T-helper 1 cell treated with Interleukin-12 subunit alpha and Interleukin-12 subunit beta and Interleukin-4 antibody, amounts not matched to agents 30 ng/mL and 1 ng/mL, for 36 hours (primary cell): ENCODE measurements at regions not wholly inside any gene's neighbourhood (a gene's known extent, or its start where the extent isn't known, plus 50 kb on each side); places are given as distances from the start of the nearest gene placed in this dataset.

Source experiments
- intact Hi-C: fragments of 100-400 bp; cut with micrococcal nuclease; formaldehyde crosslinking; loops from one replicate; pipeline ENCODE4 v1.15.1; 2024

GRCh38 chr10:78976825-78977755 is 91.7 kb upstream of the ZMIZ1 start:
- intact Hi-C loops, result no loop called here

DNA sequence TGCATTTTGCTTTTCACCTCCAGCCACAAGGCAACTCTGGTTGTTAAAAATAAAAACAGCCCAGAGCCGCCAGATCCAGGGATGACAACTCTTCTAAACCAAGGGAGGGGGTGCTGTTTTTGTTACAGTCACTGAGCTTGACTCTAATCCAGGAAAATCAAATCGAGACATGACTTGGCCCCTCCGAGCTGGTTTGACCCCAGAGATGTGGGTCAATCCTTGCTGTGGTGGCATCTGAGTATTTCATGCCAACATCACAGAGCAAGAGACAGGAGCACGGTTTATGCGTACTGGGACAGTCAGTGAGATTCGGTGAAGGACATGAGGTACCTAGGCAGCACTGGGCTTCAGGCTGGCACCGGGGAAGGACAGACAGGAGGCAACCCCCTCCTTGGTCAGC is 88.8 kb upstream of the ZMIZ1 start:
- intact Hi-C loops, result no loop called here

GRCh38 chr10:78980354-78980753 is 88.4 kb upstream of the ZMIZ1 start:
- intact Hi-C loops, result no loop called here

DNA sequence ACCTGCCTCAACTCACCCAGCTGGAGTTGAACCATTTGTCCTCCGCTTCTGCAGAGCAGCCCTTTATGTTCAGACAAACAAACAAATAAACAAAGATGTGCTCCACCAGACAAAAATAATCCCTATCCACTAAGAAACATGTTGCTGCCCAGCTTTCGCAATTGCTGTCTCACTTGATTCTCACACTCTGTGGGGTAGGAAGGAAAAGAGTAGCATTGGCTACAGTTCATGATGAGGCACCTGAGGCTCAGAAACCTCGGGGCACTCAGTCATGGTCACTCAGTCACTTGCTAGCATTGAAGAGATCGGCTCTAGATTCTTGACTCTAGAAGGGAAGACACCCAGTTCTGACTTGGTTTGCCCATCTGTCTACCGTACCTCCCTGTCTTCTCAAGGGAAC is 88.0 kb upstream of the ZMIZ1 start:
- intact Hi-C loops, result loop anchor here (1.0 kb wide), 1 partner anchor 8 kb away; no protein-coding TSS in a partner anchor

DNA sequence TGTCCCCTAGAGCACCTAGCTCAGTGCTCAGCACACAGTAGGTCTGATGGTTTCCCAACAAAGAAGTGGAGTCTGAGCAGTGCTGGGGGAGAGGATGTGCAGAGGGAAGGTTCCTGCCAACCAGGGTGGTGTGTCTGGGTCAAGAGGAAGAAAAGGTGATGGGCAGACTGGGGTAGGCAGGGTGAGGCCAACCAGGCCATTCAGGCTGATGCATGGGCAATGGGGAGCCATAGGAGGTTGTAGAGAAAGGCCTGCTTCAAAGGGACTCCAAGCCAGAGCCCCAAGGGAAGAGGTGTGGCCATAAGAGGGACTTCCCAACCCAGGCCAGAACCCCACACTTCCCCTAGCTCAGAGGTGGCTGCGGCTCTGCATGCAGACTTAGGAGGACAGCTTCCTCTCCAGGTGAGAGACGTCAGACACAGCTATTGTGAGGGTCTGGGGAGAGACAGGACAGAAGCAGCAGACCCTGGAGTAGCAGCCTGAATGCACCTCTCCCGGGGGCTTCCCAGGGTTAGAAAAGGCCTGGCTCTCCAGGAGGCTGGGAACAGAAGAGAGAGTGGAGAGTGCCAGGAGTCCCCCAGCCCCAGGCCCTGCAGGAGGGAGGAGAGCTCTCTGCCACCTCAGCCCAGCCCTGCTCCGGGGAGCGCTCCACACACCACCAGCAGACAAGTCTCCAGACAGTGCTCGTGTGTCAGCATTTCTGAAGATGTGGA is 87.4 kb upstream of the ZMIZ1 start:
- intact Hi-C loops, result loop anchor here (1.0 kb wide), 1 partner anchor 8 kb away; no protein-coding TSS in a partner anchor

GRCh38 chr10:78981970-78982281 is 86.8 kb upstream of the ZMIZ1 start:
- intact Hi-C loops, result loop anchor here (1.0 kb wide), 1 partner anchor 9 kb away; no protein-coding TSS in a partner anchor

DNA sequence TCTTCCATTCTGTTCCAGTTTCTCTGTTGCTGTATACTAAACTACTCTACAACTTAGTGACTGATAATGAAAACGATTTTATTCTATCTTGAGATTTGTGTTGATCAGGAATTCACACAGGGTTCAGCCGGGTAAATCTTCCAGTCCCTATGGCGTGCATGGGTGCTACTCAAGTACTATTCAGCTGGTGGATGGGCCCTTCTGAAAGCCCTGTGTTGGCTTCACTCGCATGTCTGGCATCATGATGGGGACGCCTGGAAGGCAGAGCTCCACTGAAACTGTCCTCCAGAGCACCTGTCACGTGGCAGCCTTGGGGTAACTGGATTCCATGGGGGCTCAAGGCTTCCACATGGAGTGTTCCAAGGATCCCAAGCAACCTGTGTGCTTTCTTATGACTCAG is 86.0 kb upstream of the ZMIZ1 start:
- intact Hi-C loops, result no loop called here

GRCh38 chr10:78983608-78984007 is 85.2 kb upstream of the ZMIZ1 start:
- intact Hi-C loops, result no loop called here

- intact Hi-C loops, result no loop called here
Observed at GRCh38 chr10:78985973-78986818, 82.6 kb upstream of the ZMIZ1 start.

- intact Hi-C loops, result no loop called here
Observed at GRCh38 chr10:78991187-78991586, 77.6 kb upstream of the ZMIZ1 start.

DNA sequence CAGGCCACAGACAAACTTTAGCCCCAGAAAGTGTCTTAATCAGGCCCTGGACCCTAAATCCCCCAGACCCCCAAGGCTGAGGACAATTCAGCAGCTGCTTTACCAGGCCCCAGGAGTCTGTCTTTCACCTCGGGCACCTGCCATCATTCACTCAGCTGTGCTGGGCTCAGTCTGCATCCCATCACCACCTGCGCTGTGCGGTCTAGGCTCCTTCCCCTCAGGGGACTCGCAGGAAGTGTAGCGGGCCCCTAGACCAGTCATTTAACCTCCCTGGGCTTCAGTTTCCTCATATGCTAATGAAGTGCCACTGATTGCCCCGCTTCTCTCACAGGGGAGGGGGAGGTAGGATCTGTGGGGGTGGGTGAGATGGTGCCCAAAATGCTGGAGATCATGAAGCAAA is 76.4 kb upstream of the ZMIZ1 start:
- intact Hi-C loops, result no loop called here

GRCh38 chr10:78993261-78993945 is 75.4 kb upstream of the ZMIZ1 start:
- intact Hi-C loops, result no loop called here

DNA sequence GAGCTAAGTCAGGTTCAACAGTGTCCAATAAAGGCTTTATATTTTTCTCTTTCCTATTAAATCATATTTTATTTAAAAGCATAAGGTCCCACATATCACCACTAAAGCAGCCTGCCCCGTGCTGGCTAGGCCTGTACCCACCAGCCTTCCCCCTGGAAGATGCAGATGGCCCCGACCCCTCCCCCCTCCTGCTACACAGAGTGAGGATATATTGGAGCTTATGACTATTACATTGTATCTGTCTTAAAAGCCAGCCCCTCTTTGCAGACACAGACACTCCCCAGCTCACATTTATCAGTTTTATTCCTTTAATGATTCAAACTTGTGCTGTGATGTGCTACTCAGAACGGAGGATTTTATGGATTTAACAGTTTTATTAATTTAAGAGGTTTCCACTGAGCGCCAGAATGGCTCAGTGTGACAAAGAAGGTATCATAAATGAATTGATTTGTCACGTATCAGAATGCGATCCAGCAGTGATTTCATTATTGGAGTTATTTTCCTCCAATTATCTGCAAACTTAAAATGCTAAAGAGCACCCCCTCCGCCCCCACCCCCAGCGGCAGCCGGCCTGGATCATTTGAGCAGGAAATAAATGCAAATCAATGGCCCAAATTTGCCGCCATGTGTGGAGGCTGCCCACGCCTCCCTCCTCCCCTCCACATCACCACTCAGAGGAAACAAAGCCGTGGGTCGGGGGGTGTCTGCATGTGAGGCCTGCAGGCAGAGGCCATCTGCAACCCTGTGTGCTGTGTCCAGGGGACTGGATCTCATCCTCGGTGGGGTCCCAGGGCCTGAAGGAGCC is 72.6 kb upstream of the ZMIZ1 start:
- intact Hi-C loops, result no loop called here

- intact Hi-C loops, result no loop called here
Observed at GRCh38 chr10:78996792-78997129, 72.0 kb upstream of the ZMIZ1 start.

DNA sequence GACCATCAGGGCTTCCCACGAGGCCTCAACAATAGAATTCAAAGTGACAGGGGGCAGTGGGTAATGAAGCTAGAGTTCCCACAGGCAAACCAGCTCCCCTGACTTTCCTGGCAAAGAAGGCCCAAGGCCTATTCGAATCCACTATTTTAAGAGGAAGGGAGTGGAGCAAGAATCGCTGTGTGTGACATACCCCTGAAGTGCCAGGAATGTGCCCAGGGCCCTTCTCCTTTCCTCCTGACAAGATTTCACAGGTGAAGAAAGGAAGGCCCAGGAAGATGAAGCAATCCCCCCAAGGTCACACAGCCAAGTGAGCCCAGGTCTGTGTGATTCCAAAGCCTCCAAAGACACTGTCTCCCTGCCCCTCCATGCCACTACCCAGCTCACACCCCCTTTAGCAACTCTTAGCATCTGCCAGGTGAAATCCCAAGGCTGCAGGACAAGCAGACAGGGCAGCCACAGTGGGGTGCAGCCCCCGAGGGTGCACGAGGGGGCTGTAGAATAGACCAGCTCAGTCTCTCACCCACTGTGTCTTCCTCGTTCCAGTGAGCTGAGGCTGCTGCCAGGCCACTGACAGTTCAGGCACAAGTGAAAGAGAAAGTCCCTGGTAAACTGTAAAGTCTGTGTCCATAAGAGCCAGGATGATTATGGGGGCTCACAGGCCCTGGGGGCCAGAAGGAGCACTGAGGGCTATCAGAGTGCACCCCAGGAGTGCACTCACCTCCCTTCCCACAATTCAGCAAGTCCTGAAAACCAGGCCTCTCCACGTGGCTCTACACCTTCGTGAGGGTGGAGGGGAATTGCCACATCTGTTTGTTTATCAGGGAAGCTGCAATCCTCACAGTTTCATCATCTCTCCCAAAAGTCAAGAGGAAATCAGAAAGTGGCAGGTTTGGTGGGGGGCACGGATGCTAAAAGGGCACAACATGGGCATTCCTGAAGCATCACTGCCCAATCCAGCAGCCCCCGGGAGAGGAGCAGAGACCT is 70.8 kb upstream of the ZMIZ1 start:
- intact Hi-C loops, result no loop called here

- intact Hi-C loops, result no loop called here
Observed at GRCh38 chr10:79001082-79001885, 67.5 kb upstream of the ZMIZ1 start.

DNA sequence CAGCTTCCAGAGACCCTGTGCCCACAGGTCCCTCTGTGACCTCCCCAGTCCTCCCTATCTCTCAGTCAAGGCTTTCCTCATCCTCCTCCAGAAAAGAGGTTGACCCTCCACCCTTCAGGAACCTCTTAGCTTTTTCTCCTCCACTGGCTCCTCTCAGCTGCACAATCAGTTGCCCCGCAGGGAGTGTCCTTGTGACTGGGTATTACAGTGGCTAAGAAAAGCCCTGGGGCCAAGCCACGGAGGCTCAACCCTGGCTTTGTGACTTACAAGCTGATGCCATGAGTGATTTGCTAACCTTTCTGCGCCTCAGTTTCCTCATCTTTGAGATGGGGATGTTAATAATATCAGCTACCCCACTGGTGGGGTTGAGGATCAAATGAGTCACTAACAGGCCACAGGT is 66.4 kb upstream of the ZMIZ1 start:
- intact Hi-C loops, result no loop called here
